WTC11 (cell line): ENCODE measurements at regions not wholly inside any gene's neighbourhood (a gene's known extent, or its start where the extent isn't known, plus 50 kb on each side); places are given as distances from the start of the nearest gene placed in this dataset.

ENCODE experiments used
- TF ChIP-seq, protein P1 (sequence below): sonication (generic); formaldehyde crosslinking; IDR thresholded peaks from 2 replicates; pipeline ENCODE4 v1.8.1; 2023; ENCODE audit warnings: mild to moderate bottlenecking, missing genetic modification reagents, borderline replicate concordance
- TF ChIP-seq, protein P2 (sequence below): sonication (generic); formaldehyde crosslinking; IDR thresholded peaks from 2 replicates; pipeline ENCODE4 v1.8.1; 2022; ENCODE audit warnings: low read depth, mild to moderate bottlenecking, moderate library complexity, missing genetic modification reagents, borderline replicate concordance

DNA sequence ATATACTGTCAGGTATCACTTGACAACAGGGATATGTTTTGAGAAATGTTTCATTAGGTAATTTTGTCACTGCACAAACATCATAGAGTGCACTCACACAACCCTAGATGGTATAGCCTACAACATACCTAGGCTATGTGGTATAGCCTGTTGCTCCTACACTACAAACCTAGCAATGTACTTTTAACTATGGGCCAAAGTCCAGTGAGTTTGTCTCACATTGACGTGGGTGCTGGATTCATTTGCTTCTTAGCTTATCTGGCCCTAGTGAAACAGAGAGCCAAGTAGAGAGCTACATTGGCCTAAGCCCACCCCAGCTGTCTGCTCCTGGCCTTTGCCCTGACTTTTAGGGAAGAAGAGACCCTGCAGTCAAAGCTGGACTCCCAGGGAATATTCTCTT is 180.7 kb upstream of the EGFLAM start:
- TF ChIP-seq, protein P1, sequence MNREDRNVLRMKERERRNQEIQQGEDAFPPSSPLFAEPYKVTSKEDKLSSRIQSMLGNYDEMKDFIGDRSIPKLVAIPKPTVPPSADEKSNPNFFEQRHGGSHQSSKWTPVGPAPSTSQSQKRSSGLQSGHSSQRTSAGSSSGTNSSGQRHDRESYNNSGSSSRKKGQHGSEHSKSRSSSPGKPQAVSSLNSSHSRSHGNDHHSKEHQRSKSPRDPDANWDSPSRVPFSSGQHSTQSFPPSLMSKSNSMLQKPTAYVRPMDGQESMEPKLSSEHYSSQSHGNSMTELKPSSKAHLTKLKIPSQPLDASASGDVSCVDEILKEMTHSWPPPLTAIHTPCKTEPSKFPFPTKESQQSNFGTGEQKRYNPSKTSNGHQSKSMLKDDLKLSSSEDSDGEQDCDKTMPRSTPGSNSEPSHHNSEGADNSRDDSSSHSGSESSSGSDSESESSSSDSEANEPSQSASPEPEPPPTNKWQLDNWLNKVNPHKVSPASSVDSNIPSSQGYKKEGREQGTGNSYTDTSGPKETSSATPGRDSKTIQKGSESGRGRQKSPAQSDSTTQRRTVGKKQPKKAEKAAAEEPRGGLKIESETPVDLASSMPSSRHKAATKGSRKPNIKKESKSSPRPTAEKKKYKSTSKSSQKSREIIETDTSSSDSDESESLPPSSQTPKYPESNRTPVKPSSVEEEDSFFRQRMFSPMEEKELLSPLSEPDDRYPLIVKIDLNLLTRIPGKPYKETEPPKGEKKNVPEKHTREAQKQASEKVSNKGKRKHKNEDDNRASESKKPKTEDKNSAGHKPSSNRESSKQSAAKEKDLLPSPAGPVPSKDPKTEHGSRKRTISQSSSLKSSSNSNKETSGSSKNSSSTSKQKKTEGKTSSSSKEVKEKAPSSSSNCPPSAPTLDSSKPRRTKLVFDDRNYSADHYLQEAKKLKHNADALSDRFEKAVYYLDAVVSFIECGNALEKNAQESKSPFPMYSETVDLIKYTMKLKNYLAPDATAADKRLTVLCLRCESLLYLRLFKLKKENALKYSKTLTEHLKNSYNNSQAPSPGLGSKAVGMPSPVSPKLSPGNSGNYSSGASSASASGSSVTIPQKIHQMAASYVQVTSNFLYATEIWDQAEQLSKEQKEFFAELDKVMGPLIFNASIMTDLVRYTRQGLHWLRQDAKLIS (CRISPR knock-in tag) = no peak
- TF ChIP-seq, protein P2, sequence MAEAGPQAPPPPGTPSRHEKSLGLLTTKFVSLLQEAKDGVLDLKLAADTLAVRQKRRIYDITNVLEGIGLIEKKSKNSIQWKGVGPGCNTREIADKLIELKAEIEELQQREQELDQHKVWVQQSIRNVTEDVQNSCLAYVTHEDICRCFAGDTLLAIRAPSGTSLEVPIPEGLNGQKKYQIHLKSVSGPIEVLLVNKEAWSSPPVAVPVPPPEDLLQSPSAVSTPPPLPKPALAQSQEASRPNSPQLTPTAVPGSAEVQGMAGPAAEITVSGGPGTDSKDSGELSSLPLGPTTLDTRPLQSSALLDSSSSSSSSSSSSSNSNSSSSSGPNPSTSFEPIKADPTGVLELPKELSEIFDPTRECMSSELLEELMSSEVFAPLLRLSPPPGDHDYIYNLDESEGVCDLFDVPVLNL (CRISPR knock-in tag) = no peak
